Fibroblast of lung (primary cell): ENCODE measurements at regions not wholly inside any gene's neighbourhood (a gene's known extent, or its start where the extent isn't known, plus 50 kb on each side); places are given as distances from the start of the nearest gene placed in this dataset.

ENCODE experiments used
- CTCF ChIP-seq, 2 donors: IDR thresholded peaks in 1 of 2; conservative IDR thresholded peaks in 1 of 2; 1 replicate in 1 of 2; 2 replicates in 1 of 2; pipeline ENCODE4 v1.5.1; 2011 to 2012; ENCODE audit warnings: low read length in 2 of 2, control low read depth in 1 of 2, inconsistent platforms in 1 of 2, low read depth in 1 of 2, mild to moderate bottlenecking in 1 of 2
- EZH2 ChIP-seq: IDR thresholded peaks from 2 replicates; pipeline ENCODE4 v1.5.1; 2012; ENCODE audit warnings: low read length, control low read depth, mild to moderate bottlenecking; ENCODE audit errors: missing control alignments

GRCh38 chr2:187951470-187952218, 340.0 kb upstream of the GULP1 start:
- TF ChIP-seq CTCF (conservative IDR thresholded peaks at IDR 0.05 in 1 of 2, IDR thresholded peaks at IDR 0.05 in 1 of 2; ENCODE audit: low read depth in 1 of 2, low read length in 2 of 2) (no peak), EZH2 (no peak)
